ENCODE measurements at regions not wholly inside any gene's neighbourhood (a gene's known extent, or its start where the extent isn't known, plus 50 kb on each side); places are given as distances from the start of the nearest gene placed in this dataset.

DNA sequence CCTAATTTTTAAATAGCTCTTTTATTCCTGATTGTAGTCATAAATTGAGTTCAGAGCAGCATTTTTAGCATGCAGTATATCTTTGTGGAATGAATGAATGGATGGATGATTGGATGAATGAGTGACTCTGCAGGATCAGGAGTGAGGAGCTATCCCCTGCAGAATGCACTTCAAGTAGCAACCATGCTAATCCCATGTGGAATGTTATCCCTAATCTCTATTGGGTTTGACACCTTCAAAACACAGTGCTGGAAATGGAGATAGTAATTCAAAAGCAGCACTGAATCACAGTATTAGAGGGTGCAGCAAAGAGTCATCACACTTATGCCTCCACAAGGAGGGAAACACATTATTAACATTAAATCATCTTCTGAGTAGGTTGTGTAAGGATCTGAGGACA lies 501.9 kb downstream of the SHISA9 start:
- Histone ChIP-seq H3K4me1 (ENCODE audit: control insufficient read depth, insufficient read depth, low read length) (no peaks in the 10 kb centered on the region), H4K91ac (ENCODE audit: insufficient read depth, low read depth, low read length) (no peak overlapping the region), H3K14ac (replicated peaks; ENCODE audit: low read depth, low read length) (no peak overlapping the region), H3K9me1 (ENCODE audit: insufficient read depth, low read length) (no peaks in the 10 kb centered on the region), H3K56ac (ENCODE audit: extremely low read depth, insufficient read depth, low read length) (no peak overlapping the region), H2BK15ac (ENCODE audit: low read depth, low read length) (no peak overlapping the region), H3K36me3 (ENCODE audit: control insufficient read depth, insufficient read depth, low read length) (no peaks in the 10 kb centered on the region), H3K27ac (ENCODE audit: insufficient read depth, low read length) (no peak overlapping the region), H3K23ac (ENCODE audit: low read depth, low read length) (no peak overlapping the region), H4K20me1 (ENCODE audit: insufficient read depth, low read length) (no peaks in the 10 kb centered on the region), H3K9me3 (ENCODE audit: control insufficient read depth, insufficient read depth, low read length) (peaks cover 15% of the 10 kb centered on the region), H2AK5ac (ENCODE audit: low read depth, low read length) (no peak overlapping the region), H2BK20ac (ENCODE audit: low read depth, low read length) (no peak overlapping the region), H3K4me2 (ENCODE audit: low read depth, low read length) (no peak overlapping the region), H3K4me3 (ENCODE audit: insufficient read depth, low read depth, low read length) (no peak overlapping the region), H2BK5ac (ENCODE audit: low read depth, low read length, poor library complexity, severe bottlenecking) (no peak overlapping the region), H3K4ac (ENCODE audit: low read depth, low read length) (no peak overlapping the region), H4K8ac (ENCODE audit: low read depth in 2 of 2, low read length in 2 of 2) (no peak overlapping the region), H3K79me1 (ENCODE audit: low read depth in 1 of 2, low read length in 2 of 2) (no peaks in the 10 kb centered on the region), H3K18ac (ENCODE audit: low read depth, low read length) (no peak overlapping the region), H2AFZ (replicated peaks; ENCODE audit: low read length, poor library complexity) (no peak overlapping the region), H3K27me3 (ENCODE audit: control insufficient read depth, insufficient read depth, low read length) (no peaks in the 10 kb centered on the region), H4K5ac (ENCODE audit: low read depth, low read length) (no peak overlapping the region), H3K9ac (ENCODE audit: low read depth, low read length) (no peak overlapping the region), H2AK9ac (replicated peaks; ENCODE audit: low read depth, low read length, poor library complexity) (no peak overlapping the region), H2BK120ac (ENCODE audit: low read depth, low read length) (no peak overlapping the region)
- no TSS peak for BruUV-seq (replicated peaks)
- CTCF ChIA-PET: no interaction called here
- DNase-seq (no peak), ATAC-seq (ENCODE audit: low read depth) (no peak)
- dilution Hi-C loops (cut with HindIII; ENCODE audit: low sequenced_read_pairs, unreplicated experiment): no loop called here
- intact Hi-C loops (cut with micrococcal nuclease): no loop called here
- POLR2A ChIA-PET (ENCODE audit: unreplicated experiment): no interaction called here
- TF ChIP-seq RFX5 (IDR thresholded peaks at IDR 0.05; ENCODE audit: low read depth, low read length): no peak
- no peak for TF ChIP-seq ELK1 (IDR thresholded peaks at IDR 0.05; ENCODE audit: borderline replicate concordance, low read depth, low read length)
- no peak for TF ChIP-seq MAZ (IDR thresholded peaks at IDR 0.05; ENCODE audit: borderline replicate concordance, low read depth, low read length)
- in situ Hi-C loops (cut with MboI; ENCODE audit: low sequenced_read_pairs): no loop called here

Measured in IMR-90 (cell line).